Esophagus squamous epithelium (tissue), 4 donors: ENCODE measurements at regions not wholly inside any gene's neighbourhood (a gene's known extent, or its start where the extent isn't known, plus 50 kb on each side); places are given as distances from the start of the nearest gene placed in this dataset.

Experiments used
- CTCF ChIP-seq, 6 experiments: fragments of 450-650 bp in 4 of 6; fragments of 200-600 bp in 2 of 6; sonication (generic) in 2 of 6; IDR thresholded peaks; one replicate each; pipeline ENCODE4 v1.5.1; 2016 to 2019; ENCODE audit warnings: antibody characterized with exemption in 6 of 6, mild to moderate bottlenecking in 4 of 6, moderate library complexity in 4 of 6
- POLR2A ChIP-seq, 4 donors: fragments of 450-650 bp; IDR thresholded peaks; one replicate each; pipeline ENCODE4 v1.6.1; 2017; ENCODE audit warnings: antibody characterized with exemption in 4 of 4, mild to moderate bottlenecking in 4 of 4, moderate library complexity in 3 of 4

- TF ChIP-seq CTCF (IDR thresholded peaks at IDR 0.05) (no peak), POLR2A (IDR thresholded peaks at IDR 0.05) (no peak)
Measured at GRCh38 chr4:187516224-187516623, 479.3 kb upstream of the ZFP42 start.
